Inflammatory macrophage treated with lipopolysaccharide for 4 hours (primary cell): ENCODE measurements at regions not wholly inside any gene's neighbourhood (a gene's known extent, or its start where the extent isn't known, plus 50 kb on each side); places are given as distances from the start of the nearest gene placed in this dataset.
"Not testable (repeated sequence)": the region's sequence is repeated elsewhere in the genome, so short reads cannot be mapped to it uniquely, and the experiment has no call there.

ENCODE experiments used
- DNase-seq: peaks from one replicate; pipeline ENCODE4 v3.0.0-alpha.2; 2020

DNA sequence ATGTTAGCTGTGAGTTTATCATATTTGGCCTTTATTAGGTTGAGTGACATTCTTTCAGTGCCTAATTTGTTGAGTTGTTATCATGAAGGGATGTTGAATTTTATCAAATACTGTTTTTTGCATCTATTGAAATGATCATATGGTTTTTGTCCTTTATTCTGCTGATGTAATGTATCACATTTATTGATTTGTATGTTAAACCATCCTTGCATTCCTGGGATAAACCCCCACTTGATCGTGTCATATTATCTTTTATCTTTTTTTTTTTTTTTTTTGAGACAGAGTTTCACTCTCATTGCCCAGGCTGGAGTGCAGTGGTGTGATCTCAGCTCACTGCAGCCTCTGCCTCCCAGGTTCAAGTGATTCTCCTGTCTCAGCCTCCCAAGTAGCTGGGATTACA is 51.9 kb upstream of the MFGE8 start:
- DNase-seq = not testable (repeated sequence)

DNA sequence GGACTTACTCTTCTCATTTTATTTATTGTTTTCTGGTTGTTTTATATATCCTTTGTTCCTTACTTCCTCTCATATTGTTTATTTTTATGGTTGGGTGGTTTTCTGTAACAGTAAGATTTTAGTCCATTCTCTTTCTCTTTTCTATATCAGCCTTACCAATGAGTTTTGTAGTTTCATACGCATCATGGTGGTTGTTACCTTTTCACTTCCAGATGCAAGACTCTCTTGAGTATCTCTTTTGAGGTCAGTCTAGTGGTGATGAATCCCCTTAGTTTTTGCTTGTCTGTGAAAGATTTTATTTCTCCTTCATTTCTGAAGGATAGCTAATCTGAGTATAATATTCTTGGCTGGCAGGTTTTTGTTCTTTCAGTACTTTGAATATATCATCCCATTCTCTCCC is 57.1 kb upstream of the MFGE8 start:
- DNase-seq = no peak

DNA sequence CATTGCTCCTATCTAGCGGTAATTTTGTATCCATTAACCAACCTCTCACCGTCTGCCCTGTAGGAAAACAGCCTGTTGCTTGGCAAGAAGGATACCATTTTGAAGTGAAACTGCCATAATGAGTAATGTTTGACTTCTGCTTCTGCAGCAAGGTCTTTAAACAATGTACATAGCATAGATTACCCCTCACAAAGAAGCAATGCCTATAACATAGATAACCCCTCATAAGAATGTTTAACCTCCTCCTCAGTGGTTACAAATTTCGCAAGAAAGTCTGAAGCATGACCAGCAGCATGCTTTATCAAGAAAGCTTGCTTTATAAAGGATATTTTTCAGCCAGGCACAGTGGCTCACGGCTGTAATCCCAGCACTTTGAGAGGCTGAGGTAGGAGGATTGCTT is 61.2 kb upstream of the MFGE8 start:
- no peak for DNase-seq

DNA sequence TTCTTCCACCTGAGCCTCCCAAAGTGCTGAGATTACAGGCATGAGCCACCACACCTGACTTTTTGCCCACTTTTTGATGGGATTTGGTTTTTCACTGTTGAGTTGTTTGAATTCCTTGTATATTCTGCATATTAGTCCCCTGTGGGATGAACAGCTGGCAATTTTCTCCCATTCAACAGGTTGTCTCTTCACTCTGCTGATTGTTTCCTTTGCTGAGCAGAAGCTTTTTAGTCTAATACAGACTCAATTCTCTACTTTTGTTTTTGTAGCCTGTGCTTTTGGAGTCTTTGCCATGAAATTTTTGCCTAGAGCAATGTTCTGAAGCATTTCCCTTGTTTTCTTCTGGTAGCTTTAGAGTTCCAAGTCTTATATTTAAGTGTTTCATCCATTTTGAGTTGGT is 62.7 kb upstream of the MFGE8 start:
- no peak for DNase-seq

DNA sequence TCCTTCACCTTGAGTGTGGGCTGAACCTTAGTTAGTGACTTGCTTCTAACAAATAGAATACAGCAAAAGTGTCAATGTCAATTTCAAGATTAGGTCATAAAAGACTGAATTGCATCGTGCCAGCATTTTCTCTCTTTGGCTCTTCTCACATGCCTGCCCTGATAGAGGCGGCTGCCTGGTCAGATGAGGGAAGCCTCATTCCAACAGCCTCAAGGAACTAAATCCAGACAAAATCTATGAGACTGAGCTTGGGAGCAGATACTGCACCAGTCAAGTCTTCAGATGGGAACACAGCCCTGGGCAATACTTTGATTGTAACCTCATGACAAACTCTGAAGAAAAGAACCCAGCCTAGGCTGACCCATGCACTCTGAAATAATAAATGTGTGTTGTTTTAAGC is 63.5 kb upstream of the MFGE8 start:
- no peak for DNase-seq

DNA sequence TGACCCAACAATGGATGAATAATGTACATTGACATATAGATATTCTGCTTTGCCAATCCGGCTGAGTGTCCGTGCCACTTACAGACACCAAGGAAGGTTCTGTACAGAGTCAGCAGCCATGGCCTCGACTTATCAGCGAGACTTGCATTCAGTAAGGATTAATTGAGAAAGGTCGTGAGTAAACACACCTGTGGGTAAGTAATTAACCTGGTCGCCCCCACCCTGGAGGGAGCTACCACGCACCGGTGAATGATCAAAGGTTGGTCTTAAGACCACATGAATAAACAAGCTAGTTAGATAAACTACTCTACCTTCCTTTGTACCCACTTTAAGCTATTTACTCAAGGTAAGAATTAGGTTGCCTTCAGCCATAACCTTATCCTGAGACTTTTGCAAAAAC is 66.5 kb upstream of the MFGE8 start:
- no peak for DNase-seq

DNA sequence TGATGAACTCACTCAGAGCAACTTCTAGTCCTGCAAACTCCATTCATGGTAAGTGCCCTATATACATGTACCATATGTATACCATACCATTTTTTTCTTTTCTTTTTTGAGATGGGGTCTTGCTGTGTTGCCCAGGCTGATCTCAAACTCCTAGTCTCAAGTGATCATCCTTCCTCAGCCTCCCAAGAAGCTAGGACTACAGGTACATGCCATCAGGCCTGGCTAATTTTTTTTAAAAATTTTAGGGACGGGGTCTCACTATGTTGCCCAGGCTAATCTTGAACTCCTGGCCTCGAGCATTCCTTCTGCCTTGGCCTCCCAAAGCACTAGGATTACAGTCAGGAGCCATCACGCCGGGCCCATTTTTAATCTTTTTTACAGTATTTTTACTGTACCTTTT is 67.3 kb upstream of the MFGE8 start:
- DNase-seq = no peak

DNA sequence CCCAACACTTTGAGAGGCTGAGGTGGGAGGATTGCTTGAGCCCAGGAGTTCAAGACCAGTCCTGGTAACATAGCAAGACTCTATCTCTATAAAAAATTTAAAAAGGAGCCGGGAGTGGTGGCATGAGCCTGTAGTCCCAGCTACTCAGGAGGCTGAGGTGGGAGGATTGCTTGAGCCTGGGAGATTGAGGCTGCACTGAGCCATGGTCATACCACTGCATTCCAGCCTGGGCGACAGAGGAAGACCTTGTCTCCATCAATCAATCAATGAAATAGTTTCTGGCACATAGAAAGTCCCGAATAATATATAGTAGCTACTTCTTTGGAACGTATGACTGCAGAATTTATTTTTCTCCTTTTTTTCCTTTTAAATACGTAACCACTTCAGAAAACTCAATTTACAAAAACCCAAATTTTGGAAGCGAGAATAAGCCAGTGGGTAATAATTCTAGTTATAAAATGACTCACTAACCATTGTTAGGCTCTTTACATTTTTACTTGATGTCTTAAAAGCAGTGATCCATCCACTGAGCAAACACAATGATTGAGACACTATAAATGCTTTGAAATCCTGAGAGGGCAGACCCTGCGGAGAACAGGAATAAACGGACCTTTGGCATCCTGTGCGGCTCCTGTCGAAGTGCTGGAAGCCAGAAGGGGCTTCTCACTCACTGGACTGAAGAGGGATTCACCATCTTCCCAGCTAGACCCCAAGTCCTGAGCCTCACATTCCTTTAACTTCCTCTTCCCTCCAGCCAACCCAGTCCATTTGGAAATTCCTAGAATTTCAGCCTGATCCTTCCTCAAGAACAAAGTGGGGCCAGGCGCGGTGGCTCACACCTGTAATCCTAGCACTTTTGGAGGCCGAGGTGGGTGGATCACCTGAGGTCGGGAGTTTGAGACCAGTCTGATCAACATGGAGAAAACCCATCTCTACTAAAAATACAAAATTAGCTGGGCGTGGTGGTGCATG is 68.4 kb upstream of the MFGE8 start:
- no peak for DNase-seq

DNA sequence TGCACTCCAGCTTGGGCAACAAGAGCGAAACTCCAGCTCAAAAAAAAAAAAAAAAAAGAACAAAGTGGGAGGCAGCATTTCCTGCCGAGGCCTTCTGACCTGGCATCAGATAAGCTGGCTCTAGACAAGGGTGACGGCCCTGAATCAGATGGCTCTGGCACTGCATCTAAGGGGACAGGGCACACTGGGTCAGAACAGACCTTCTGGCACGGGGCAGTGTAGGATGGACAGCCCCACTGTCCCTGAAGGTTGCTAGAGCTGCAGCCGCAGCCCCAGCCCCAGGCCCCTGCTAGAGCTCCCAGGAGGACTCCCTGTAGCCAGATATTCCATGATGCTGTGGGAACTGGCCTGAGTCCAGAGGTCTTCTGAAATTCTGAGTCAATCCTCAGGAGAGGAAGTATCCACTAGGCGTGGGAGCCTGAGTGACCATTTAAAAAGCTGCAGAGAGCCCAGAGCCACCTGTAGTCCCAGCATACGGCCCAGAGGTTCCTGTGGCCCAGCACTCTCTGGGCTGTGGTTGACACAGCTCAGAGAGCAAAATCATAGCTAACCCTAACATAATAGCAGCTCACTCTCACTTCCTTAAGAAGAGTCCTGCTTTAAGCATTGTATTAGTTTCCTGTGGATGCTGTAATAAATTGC is 69.2 kb upstream of the MFGE8 start:
- DNase-seq = peak; percentile 33

DNA sequence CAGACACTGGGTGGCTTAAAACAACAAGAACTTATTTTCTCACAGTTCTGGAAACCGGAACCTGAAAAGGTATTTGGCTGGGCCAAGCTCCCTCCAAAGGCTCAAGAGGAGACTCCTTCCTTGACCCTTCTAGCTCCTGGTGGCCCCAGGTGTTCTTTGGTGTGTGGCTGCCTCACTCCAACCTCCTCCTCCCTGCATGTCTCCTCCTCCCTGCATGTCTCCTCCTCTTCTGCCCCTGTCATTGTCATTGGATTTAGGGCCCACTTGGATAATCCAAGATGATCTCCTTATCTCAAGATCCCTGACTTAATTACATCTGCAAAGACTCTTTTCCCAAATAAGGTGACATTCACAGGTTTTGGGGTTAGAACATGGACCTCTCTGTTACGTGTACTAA is 69.8 kb upstream of the MFGE8 start:
- DNase-seq = no peak

DNA sequence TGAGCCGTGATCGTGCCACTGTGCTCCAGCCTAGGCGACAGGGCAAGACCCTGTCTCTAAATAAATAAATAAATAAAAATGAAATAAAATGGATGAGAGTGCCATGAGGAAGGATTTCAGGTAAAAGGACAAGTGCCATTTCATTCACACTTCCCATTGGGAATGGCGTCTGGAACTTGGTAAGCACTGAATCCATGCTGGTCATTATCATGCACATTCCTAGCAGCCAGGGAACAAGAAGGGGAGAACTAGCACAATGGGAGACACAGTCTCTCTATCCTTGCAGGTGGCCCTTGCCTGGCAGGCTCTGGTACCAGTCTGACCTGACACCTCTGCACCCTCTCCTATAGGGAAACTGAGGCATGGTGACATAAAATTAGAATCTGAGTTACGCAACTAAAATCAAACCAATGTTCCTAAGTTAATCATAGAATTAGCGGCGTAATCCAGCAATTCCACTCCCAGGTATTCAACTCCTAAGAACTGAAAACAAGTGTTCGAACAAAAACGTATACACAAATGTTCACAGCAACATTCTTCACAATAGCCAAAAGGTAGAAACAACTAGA is 70.8 kb upstream of the MFGE8 start:
- DNase-seq = no peak

DNA sequence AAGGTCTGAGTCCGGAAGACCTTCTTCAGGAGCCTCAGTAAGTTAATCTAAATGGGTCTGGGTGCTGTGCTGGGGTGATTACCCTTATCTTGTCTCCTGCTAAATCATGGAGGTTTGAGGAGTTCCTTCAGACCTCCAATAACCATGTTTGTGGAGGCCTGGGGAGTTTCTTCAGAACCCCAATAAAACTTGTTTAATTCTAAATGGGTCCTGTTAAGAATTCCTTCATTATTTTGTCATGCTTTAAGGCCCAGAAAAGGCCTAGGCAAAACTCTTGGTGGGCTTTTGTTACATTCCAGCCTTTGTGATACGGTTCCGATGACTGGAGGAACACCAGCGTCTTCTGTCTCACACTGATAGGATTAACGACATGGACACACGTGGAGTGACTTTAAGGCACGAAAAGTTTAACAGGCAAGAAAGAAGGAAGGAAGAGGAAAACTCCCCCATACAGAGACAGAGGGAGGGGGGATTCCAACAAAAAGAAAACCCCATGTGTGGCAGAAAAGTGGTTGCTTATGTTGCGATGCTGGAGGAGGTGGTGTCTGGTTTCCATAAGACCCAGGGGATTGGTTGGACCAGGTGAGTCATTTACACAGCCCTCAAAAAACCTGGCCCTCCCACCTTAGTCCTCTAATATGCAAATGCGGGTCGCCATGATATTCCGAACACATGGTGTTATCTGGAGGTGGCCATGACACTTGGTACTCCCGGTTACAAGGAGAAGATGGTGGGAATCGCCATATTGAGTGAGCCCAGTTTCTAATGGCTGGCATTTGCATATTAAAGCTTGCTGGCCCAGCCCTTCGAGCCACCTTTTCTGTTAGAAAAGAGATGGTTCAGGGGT is 72.6 kb upstream of the MFGE8 start:
- DNase-seq = no peak

DNA sequence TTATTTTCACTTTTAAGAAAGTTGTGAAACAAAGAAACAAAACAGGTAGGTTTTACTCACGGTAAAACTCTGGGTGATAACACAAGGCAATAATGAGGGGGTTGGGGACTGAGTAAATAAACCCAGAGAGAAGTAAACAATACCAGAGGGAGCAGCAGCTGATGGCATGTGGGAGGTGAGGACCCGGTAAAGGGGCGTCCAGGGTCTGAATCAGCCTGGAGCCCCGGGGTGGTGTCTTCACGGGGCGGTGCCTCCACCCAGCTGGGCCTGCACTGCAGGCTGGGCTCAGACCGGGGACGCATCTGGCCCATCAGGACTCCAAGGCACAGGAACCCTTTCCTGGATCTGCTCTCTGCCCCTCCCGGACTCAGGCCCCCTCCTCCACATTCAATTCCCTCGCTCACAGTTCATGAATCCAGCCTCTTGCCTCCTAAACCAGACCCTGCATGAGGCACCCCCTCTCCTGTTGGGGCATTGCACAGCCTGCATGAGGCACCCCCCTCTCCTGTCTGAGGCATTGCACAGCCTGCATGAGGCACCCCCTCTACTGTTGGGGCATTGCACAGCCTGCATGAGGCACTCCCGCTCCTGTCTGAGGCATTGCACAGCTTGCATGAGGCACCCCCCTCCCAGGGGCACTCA is 73.9 kb upstream of the MFGE8 start:
- DNase-seq = no peak

DNA sequence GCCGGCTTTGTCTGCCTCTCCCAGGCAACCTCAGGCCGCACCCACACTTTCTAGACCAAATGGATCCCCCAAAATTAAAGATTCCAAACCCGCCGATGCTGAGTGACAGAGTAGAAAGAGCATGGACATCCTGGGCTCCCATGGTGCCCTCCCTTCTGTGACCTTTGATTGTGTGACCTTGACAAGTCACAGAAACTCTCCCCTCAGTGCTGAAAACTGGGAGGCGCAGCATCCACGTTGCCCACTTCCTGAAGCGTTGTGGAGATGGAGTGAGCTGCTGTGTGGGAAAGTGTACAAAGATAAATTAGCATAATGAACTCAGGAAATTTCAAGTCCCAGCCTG is 74.4 kb upstream of the MFGE8 start:
- DNase-seq = no peak

DNA sequence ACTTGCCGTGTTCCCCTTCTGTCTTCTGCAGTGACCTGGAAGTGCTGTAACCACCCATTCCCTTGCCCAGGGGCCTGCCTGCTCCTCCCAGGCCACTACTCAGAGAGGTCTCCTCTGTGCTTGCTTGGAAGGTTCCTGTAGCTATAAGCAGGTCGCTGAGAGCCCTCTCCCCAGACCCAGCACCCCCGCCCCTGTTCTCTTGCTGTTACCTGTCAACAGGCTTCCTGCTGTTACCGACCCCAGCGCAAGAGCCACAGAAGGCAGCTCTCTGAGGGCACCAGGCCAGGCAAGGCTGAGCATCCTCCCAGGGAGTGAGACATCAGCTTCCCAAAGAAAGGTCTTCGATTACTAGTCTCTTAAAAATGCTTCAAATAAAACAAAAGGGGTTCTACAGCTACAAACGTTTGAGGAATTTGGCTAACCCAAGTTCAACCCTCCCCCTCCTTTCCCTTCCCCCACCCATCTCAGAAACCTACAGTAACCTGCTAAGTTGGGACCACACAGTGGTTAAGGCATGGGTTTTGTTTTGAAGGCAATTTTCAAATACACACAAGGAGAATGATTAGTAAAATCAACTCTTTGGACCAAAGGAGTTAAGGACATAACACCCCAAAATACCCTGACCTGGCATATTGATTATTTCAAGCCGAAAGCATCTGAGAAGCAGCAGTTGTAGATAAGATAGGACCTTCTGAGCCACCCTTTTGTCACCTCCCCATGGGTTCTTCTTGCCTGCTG is 74.9 kb upstream of the MFGE8 start:
- DNase-seq = no peak

DNA sequence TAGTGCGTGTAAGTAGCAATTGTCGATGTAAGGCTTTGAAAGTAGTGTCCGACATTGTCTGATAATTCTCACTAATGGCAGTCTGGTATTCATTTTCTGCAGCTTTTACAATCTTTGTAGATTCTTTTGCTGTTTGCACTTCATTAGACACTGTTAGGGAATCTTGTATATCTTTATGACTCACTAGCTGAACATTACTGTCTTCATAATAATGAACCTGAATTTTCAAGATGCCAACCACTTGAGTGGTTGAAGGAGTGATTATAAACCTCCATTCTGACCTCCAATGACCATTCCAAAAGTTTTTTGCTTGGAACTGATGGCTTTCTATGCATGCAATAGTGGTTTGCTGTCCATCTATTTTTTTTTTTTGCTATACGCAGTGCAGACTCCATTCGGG is 76.4 kb upstream of the MFGE8 start:
- DNase-seq = no peak

DNA sequence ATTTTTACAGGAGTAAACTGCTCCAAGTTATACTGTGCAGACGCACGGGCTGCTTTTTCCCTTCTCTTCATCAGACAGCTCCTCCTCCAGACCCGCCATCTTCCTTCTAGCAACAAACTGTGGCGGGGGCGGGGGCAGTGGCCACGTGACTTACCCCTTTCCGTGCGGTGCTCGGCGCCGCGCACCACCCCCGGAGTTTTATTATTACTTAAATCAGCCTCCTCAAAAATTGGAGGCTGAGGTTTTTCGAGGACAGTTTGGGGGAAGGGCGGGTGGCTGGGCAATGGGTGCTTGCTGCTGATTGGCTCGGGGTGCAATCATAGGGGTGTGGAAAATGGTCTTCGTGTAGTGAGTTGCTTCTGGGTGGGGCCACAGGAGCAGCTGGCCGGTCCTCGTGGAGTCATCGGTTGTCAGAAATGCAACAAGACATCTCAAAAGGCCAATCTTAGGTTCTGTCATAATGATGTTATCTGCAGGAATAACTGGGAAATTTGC is 77.1 kb upstream of the MFGE8 start:
- no peak for DNase-seq

DNA sequence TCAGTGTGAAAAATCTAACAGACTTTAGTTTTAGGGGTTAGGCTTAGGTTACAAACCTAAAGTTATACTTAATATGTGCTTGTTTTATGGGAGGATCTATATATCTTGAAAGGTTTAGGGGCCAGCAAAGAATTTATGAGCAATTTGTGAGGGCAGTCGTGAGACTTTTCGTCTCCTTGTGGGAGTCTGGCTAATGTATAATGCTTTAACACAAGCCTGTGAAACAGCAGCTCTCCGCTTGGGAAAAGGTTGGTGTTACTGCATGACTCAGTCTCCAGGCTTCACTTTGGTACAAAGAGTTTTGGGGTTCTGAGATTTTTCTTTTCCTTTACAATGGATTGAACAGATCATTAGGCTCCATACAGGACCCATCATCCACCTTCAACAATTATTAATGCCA is 79.0 kb upstream of the MFGE8 start:
- no peak for DNase-seq

DNA sequence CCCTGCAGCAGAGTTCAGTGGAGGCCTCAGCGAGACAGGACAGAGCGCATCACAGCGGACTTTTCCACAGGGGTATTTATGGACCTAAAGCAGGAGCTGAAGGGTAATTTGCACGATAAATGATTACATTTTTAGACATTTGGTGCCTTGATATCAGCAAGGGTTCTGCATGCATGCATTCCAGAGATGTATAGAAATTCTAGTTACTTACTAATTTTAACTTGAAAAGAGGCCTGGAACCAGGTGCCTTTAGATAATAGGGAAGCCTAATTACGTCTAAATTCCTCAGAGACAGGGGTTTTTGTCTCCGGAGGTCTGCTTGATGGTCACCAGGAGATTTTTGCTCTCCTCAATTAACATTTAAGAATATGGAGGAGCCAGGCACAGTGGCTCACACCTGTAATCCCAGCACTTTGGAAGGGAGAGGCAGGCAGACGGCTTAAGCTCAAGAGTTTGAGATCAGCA is 79.8 kb upstream of the MFGE8 start:
- DNase-seq = no peak

DNA sequence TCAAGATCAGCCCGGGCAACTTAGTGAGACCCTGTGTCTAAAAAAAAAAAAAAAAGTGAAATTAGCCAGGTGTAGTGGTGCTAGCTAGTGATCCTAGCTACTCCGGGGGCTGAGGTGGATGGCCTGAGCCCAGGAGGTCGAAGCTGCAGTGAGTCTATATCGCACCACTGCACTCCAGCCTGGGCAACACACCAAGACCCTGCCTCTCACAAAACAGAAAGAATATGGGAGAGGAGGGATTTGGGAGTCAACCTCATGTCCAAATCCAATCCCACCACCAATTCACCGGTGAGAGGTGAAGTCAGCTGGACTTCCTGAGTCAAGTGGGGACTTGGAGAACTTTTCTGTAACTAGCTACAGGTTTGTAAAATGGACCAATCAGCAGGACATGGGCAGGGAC is 80.5 kb upstream of the MFGE8 start:
- DNase-seq = no peak

DNA sequence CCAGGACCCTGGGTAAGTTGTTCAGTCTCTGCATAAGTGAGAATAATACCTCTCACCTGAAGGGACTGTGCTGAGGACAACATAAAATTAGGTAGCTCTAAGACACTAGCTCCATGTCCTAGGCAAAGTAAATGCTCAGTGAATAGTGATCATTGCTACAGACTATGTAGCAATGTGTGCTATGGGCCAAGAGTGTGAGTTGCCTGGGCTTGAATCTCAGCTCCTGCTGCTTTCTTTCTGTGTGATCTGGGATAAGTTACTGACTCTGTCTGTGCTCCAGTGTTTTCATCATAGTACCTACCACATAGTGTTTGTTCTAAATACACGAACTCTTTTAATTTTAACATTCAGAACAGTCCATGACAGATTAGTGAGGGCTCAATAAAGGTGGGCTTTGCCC is 81.1 kb upstream of the MFGE8 start:
- DNase-seq = no peak

DNA sequence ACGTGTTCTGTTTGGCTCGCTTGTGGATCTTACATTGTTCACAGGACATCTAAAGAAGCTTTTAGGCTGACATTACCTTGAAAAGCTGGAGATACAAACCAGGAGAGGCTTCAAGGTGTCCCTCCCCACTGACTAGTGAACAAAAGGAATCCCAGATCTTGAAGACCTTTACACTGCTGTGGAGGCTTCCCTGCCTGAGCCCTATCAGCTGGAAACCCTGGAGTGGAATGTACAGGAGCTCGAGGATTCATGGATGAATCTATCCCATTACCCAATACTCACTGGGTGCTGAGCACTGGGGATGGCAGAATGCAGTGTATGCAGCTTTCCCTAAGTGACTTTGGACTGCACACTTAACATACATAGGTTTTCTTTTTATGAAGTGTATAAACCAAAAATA is 82.3 kb upstream of the MFGE8 start:
- DNase-seq = no peak
